K562 (cell line): ENCODE measurements at regions not wholly inside any gene's neighbourhood (a gene's known extent, or its start where the extent isn't known, plus 50 kb on each side); places are given as distances from the start of the nearest gene placed in this dataset.

Experiments
- ATAC-seq: fragments of 200-7000 bp; cut with Tn5 transposase; 3 replicates; pipeline ENCODE4 v1.9.1; 2020; ENCODE audit warnings: moderate library complexity
- BruUV-seq: library from RNA; stranded (reverse); fragments of 400-500 nt; replicated peaks from 2 replicates; lab custom pipeline; 2021; lab: Mats Ljungman, UMichigan
- CTCF ChIA-PET: fragments of 300-600 bp; formaldehyde crosslinking; extraction: SDS; loops from one replicate; lab custom pipeline; 2021; ENCODE audit warnings: low intra/inter-chr PET ratio; lab: Yijun Ruan, JAX
- POLR2A ChIA-PET: fragments of 300-600, 350-650 bp; sonication (Branson Sonifier 250); formaldehyde crosslinking; extraction: SDS; loops from one replicate; lab custom pipeline; 2021; ENCODE audit warnings: antibody characterized with exemption, inconsistent platforms; lab: Yijun Ruan, JAX
- DNase-seq, 4 experiments: peaks; one replicate each; pipeline versions ENCODE4 v3.0.0 to v3.0.0-alpha.2; 2011 to 2018; ENCODE audit warnings: low spot score in 3 of 4, mixed read lengths in 3 of 4; ENCODE audit errors: extremely low read depth in 1 of 4
- FAIRE-seq: peaks from 2 replicates; lab custom pipeline; 2011; peaks lifted over from hg19 to GRCh38; lab: Jason Lieb, UNC
- H2AFZ ChIP-seq: 2 replicates; pipeline ENCODE4 v1.6.0; 2011; ENCODE audit warnings: low read depth, low read length, control low read depth, inconsistent platforms
- H3K27ac ChIP-seq: fragments of 200-600 bp; 3 replicates; pipeline ENCODE4 v1.8.0; 2011; ENCODE audit warnings: low read depth, mild to moderate bottlenecking, control low read depth, inconsistent platforms, low read length, moderate library complexity, mixed read lengths; ENCODE audit errors: extremely low read depth
- H3K27me3 ChIP-seq, 2 experiments: fragments of 300-600 bp in 1 of 2; 2 replicates in 1 of 2; 3 replicates in 1 of 2; pipeline versions ENCODE4 v1.6.0 to v1.8.0; 2011; ENCODE audit warnings: inconsistent platforms in 2 of 2, low read length in 2 of 2, mild to moderate bottlenecking in 1 of 2, mixed read lengths in 1 of 2, moderate library complexity in 1 of 2; ENCODE audit not compliant: control insufficient read depth in 2 of 2, insufficient read depth in 2 of 2
- H3K36me3 ChIP-seq: fragments of 300-600 bp; 3 replicates; pipeline ENCODE4 v1.8.0; 2011; ENCODE audit warnings: mild to moderate bottlenecking, low read length, inconsistent platforms; ENCODE audit not compliant: control insufficient read depth, insufficient read depth
- H3K4me1 ChIP-seq, 2 experiments: fragments of 200-600 bp in 1 of 2; replicated peaks in 1 of 2; 2 replicates in 1 of 2; 3 replicates in 1 of 2; pipeline versions ENCODE4 v1.5.1 to v1.8.0; 2011; ENCODE audit warnings: inconsistent platforms in 2 of 2, low read length in 2 of 2, mild to moderate bottlenecking in 1 of 2, mixed read lengths in 1 of 2, moderate library complexity in 1 of 2; ENCODE audit not compliant: control insufficient read depth in 2 of 2, insufficient read depth in 2 of 2
- H3K4me2 ChIP-seq: 2 replicates; pipeline ENCODE4 v1.6.1; 2011; ENCODE audit warnings: low read length, control low read depth, inconsistent platforms, mixed read lengths; ENCODE audit not compliant: insufficient read depth
- H3K4me3 ChIP-seq: fragments of 200-600 bp; sonication (generic), shearing (Covaris generic); 2 replicates; pipeline ENCODE4 v1.5.1; 2016; ENCODE audit warnings: control low read depth, inconsistent platforms
- H3K79me2 ChIP-seq: fragments of 200-600 bp; 3 replicates; pipeline ENCODE4 v1.8.0; 2011; ENCODE audit warnings: low read length, inconsistent platforms; ENCODE audit not compliant: control insufficient read depth, insufficient read depth
- H3K9ac ChIP-seq, 2 experiments: 2 replicates each; pipeline versions ENCODE4 v1.6.0 to v1.6.1; 2011; ENCODE audit warnings: low read depth in 2 of 2, low read length in 2 of 2, control low read depth in 1 of 2, inconsistent platforms in 1 of 2, mild to moderate bottlenecking in 1 of 2, mixed read lengths in 1 of 2; ENCODE audit not compliant: insufficient read depth in 1 of 2
- H3K9me1 ChIP-seq: one replicate; pipeline ENCODE4 v1.6.0; 2011; ENCODE audit warnings: inconsistent platforms, mild to moderate bottlenecking, low read length, moderate library complexity; ENCODE audit not compliant: control insufficient read depth, insufficient read depth
- H3K9me3 ChIP-seq: replicated peaks from 2 replicates; pipeline ENCODE4 v1.5.1; 2011; ENCODE audit warnings: low read depth, low read length, inconsistent platforms; ENCODE audit not compliant: control insufficient read depth, insufficient read depth
- H4K20me1 ChIP-seq: replicated peaks from 2 replicates; pipeline ENCODE4 v1.6.1; 2011; ENCODE audit warnings: low read length, inconsistent platforms, mixed read lengths; ENCODE audit not compliant: control insufficient read depth, insufficient read depth
- NFE2L1 ChIP-seq: fragments of 450-650 bp; IDR thresholded peaks from 2 replicates; pipeline ENCODE4 v1.6.1; 2016; ENCODE audit warnings: missing genetic modification characterization, low read depth, mild to moderate bottlenecking, missing compliant biosample characterization, moderate library complexity, borderline replicate concordance
- WGBS: fragments of 100-300 bp; shearing (Covaris generic); methylation state at CpG from one replicate; pipeline ENCODE4 v1.1.6; 2016; ENCODE audit warnings: low coverage, mixed read lengths; ENCODE audit not compliant: insufficient coverage; ENCODE audit errors: missing lambda C conversion rate; 5-methylcytosine and 5-hydroxymethylcytosine counted together
- in situ Hi-C: fragments of 300-500 bp; cut with MboI; formaldehyde crosslinking; loops from 4 replicates; pipeline ENCODE4 v1.15.0; 2018; ENCODE audit warnings: inconsistent platforms, mixed read lengths
- intact Hi-C: fragments of 100-400 bp; cut with micrococcal nuclease; formaldehyde crosslinking; loops from 2 replicates; pipeline ENCODE4 v1.14.2; 2022
- TF ChIP-seq, protein P1 (sequence below): fragments of 450-650 bp; conservative IDR thresholded peaks from 2 replicates; pipeline ENCODE4 v1.6.1; 2016; ENCODE audit warnings: missing genetic modification characterization, low read depth, mild to moderate bottlenecking, control low read depth, missing compliant biosample characterization
- TF ChIP-seq, protein P2 (sequence below), 2 experiments: fragments of 450-650 bp; formaldehyde crosslinking in 1 of 2; IDR thresholded peaks; 2 replicates each; pipeline versions ENCODE4 v1.4.0 to v1.6.1; 2014 to 2020; ENCODE audit warnings: mild to moderate bottlenecking in 2 of 2, borderline replicate concordance in 1 of 2, low read depth in 1 of 2
- TF ChIP-seq, protein P3 (sequence below): fragments of 250-450 bp; sonication (Bioruptor Pico); IDR thresholded peaks from 2 replicates; pipeline ENCODE4 v1.5.0; 2021

DNA sequence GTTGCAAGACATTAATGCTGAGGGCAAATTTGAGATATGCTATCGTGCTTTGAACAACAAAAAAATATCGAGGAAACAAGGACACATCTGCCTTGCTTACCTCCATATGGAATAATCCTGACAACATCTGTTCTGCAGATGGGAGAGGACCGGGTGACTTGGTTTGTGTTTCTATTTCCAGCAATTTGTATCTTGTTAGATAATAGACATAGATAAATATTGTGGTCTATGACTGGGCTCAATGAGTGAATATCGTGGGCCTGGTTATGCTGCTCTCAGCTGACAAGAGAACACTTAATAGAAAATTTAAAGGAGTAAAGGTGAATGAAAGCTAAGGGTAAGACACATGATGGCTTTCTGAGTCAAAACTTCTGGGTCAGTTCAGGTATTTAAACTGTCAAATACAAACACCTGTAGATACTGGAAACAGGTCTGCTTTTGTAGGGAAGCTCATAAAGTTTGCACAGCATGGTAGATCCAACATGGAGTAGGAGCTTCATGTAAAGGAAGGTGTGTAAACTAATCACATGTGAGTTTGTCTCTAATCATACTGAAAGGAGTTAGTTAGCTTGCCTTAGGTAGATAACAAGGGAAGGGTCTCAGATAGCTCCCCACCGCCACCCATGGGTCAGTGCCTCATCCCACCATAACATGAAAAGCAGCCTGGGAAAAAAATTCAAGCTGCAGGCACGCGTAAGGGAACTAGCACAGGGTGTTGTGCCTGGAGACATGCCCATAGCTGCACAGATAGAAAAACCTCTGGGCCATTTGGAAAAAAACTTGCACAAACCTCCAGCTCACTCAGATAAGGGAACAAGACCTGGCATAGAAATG, 904.1 kb upstream of the EPHA5 start:
- 0% methylated on average over 7 of the region's 7 CpGs for WGBS
- H3K4me2 ChIP-seq, result no peak overlapping the region
- TF ChIP-seq NFE2L1 (tag), result no peak
- TF ChIP-seq, protein P1, sequence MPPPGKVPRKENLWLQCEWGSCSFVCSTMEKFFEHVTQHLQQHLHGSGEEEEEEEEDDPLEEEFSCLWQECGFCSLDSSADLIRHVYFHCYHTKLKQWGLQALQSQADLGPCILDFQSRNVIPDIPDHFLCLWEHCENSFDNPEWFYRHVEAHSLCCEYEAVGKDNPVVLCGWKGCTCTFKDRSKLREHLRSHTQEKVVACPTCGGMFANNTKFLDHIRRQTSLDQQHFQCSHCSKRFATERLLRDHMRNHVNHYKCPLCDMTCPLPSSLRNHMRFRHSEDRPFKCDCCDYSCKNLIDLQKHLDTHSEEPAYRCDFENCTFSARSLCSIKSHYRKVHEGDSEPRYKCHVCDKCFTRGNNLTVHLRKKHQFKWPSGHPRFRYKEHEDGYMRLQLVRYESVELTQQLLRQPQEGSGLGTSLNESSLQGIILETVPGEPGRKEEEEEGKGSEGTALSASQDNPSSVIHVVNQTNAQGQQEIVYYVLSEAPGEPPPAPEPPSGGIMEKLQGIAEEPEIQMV, result no peak
- TF ChIP-seq, protein P2, sequence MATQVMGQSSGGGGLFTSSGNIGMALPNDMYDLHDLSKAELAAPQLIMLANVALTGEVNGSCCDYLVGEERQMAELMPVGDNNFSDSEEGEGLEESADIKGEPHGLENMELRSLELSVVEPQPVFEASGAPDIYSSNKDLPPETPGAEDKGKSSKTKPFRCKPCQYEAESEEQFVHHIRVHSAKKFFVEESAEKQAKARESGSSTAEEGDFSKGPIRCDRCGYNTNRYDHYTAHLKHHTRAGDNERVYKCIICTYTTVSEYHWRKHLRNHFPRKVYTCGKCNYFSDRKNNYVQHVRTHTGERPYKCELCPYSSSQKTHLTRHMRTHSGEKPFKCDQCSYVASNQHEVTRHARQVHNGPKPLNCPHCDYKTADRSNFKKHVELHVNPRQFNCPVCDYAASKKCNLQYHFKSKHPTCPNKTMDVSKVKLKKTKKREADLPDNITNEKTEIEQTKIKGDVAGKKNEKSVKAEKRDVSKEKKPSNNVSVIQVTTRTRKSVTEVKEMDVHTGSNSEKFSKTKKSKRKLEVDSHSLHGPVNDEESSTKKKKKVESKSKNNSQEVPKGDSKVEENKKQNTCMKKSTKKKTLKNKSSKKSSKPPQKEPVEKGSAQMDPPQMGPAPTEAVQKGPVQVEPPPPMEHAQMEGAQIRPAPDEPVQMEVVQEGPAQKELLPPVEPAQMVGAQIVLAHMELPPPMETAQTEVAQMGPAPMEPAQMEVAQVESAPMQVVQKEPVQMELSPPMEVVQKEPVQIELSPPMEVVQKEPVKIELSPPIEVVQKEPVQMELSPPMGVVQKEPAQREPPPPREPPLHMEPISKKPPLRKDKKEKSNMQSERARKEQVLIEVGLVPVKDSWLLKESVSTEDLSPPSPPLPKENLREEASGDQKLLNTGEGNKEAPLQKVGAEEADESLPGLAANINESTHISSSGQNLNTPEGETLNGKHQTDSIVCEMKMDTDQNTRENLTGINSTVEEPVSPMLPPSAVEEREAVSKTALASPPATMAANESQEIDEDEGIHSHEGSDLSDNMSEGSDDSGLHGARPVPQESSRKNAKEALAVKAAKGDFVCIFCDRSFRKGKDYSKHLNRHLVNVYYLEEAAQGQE (IDR thresholded peaks at IDR 0.05; ENCODE audit: borderline replicate concordance), result no peak
- TF ChIP-seq, protein P2 (CRISPR knock-in tag; IDR thresholded peaks at IDR 0.05; ENCODE audit: low read depth), result no peak
- TF ChIP-seq, protein P3, sequence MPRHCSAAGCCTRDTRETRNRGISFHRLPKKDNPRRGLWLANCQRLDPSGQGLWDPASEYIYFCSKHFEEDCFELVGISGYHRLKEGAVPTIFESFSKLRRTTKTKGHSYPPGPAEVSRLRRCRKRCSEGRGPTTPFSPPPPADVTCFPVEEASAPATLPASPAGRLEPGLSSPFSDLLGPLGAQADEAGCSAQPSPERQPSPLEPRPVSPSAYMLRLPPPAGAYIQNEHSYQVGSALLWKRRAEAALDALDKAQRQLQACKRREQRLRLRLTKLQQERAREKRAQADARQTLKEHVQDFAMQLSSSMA (CRISPR knock-in tag), result no peak
- H3K27me3 ChIP-seq, result no peaks in the 10 kb centered on the region
- BruUV-seq, result no TSS peak
- no peak for ATAC-seq
- no peaks in the 10 kb centered on the region for H4K20me1 ChIP-seq
- no peaks in the 10 kb centered on the region for H3K9me1 ChIP-seq
- no peak overlapping the region for H2AFZ ChIP-seq
- no peak for DNase-seq
- H3K4me1 ChIP-seq, result no peaks in the 10 kb centered on the region
- H3K9ac ChIP-seq, result no peak overlapping the region
- no peak overlapping the region for H3K27ac ChIP-seq
- in situ Hi-C loops, result no loop called here
- no peaks in the 10 kb centered on the region for H3K9me3 ChIP-seq
- no peaks in the 10 kb centered on the region for H3K79me2 ChIP-seq
- H3K4me3 ChIP-seq, result no peak overlapping the region
- CTCF ChIA-PET, result no interaction called here
- H3K36me3 ChIP-seq, result no peaks in the 10 kb centered on the region
- intact Hi-C loops, result no loop called here
- FAIRE-seq, result no peak
- POLR2A ChIA-PET, result interaction anchor here (0.6 kb wide), 1 partner anchor 617 kb away, joined by 3 read pairs; no protein-coding TSS in a partner anchor
